22Rv1 (cell line): ENCODE measurements at regions not wholly inside any gene's neighbourhood (a gene's known extent, or its start where the extent isn't known, plus 50 kb on each side); places are given as distances from the start of the nearest gene placed in this dataset.

Experiments used
- H3K27ac ChIP-seq: fragments of 450-650 bp; 2 replicates; pipeline ENCODE4 v1.5.1; 2017
- CTCF ChIP-seq: fragments of 450-650 bp; IDR thresholded peaks from 2 replicates; pipeline ENCODE4 v1.5.1; 2017; ENCODE audit warnings: mild to moderate bottlenecking
- ZFX ChIP-seq: fragments of 450-650 bp; IDR thresholded peaks from 2 replicates; pipeline ENCODE4 v1.6.1; 2017; ENCODE audit warnings: antibody characterized with exemption, borderline replicate concordance

- no peak for TF ChIP-seq CTCF
- TF ChIP-seq ZFX, result no peak
- H3K27ac ChIP-seq, result no peak overlapping the region
Measured at GRCh38 chr3:63067999-63068645, 192.9 kb upstream of the CADPS start.

- no peak overlapping the region for H3K27ac ChIP-seq
Measured at GRCh38 chr3:63069806-63070475, 194.7 kb upstream of the CADPS start.

DNA sequence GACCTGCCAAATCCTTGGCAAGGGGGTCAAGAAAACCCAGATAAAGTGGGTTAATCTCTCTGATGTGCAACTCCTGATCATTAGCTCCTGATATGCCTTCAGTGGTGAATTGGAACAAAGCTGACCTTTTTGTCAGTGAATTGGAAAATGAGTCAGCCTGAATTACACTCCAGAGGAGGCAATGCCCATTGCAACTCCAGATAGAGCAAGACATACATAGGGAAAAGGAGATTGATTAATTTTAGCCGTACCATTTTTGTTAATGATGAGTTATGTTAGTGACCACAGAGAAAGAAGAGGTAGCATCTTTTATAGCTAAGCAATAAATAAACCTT lies 195.2 kb upstream of the CADPS start:
- TF ChIP-seq ZFX (no peak), CTCF (no peak)

More at GRCh38 chr3:63069806-63070475, 194.7 kb upstream of the CADPS start:
- TF ChIP-seq ZFX (no peak), CTCF (no peak)

DNA sequence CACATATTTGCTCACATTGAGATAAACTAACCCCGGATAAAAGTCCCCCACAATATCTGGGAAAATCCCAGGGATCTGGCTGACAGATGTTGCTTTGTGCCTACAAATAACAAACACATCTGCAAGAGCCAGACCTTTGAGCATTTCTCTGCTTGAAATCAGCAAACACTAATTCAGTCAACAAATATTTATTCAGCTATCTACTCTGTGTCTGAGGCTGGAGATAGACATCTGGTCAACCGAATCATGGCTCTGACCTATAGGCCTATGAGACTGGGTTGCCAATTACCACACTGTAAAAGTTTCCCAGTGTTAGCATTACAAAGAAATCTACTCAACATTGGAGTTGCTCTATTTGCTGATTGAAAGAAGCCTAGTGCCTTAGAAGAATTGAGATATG lies 201.1 kb upstream of the CADPS start:
- no peak overlapping the region for H3K27ac ChIP-seq
- TF ChIP-seq CTCF (no peak), ZFX (no peak)

More for the DNA sequence above, 195.2 kb upstream of the CADPS start:
- no peak overlapping the region for H3K27ac ChIP-seq

DNA sequence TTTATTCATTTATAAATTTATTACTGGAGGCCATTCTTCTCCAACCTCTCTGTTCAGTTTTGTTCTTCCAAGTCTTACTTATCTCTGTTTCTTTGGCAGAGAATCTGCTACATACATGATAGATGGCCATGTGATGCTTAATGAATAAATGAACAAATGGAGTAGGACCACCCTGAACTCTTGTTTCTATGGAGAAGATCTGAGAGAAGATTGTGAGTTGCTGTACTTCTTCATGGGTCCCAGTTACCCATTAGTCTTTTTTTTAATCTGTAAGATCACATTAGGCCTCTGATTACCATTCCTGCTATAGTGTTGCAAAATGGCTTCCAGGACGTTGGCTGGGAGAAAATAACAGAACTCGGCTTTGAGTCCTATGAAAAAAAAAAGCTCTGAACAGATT lies 191.9 kb upstream of the SYNPR start:
- TF ChIP-seq ZFX (no peak), CTCF (no peak)
- H3K27ac ChIP-seq, result no peak overlapping the region

GRCh38 chr3:63089007-63089750 lies 188.9 kb upstream of the SYNPR start:
- no peak overlapping the region for H3K27ac ChIP-seq
- TF ChIP-seq ZFX (no peak), CTCF (no peak)

DNA sequence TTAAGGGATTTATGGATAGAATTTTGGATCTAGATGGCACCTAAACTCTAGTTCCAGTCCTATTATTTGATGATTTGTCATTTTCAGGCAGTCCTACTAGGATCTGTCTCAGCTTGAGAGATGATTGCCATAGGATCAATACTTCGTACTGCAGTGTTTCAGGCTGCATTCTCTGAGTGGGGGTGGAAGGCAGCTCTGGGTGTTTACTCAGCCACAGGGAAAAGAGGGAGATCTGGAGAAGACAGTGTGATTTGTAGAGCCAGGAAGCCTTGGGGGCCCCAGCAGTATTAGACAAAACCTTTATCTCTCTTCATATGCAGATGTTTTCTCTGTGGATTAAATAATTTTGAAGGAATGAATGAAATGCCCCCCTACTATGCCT lies 188.4 kb upstream of the SYNPR start:
- no peak for TF ChIP-seq ZFX
- TF ChIP-seq CTCF, result no peak

More for the DNA sequence above, 188.4 kb upstream of the SYNPR start:
- H3K27ac ChIP-seq, result no peak overlapping the region
